WTC11 (cell line): ENCODE measurements at regions not wholly inside any gene's neighbourhood (a gene's known extent, or its start where the extent isn't known, plus 50 kb on each side); places are given as distances from the start of the nearest gene placed in this dataset.
"Not testable (repeated sequence)": the region's sequence is repeated elsewhere in the genome, so short reads cannot be mapped to it uniquely, and the experiment has no call there.

Experiments used
- ATAC-seq: fragments of 200-7000 bp; cut with Tn5 transposase; 2 replicates; pipeline ENCODE4 v1.10.0; 2021; ENCODE audit warnings: mild to moderate bottlenecking, moderate library complexity
- CTCF ChIA-PET: fragments of 300-600 bp; sonication (Branson Sonifier 250); formaldehyde crosslinking; loops from one replicate; lab custom pipeline; 2021; ENCODE audit warnings: antibody characterized with exemption; lab: Charles Lee
- POLR2A ChIA-PET: fragments of 350-600 bp; sonication (Branson Sonifier 250); formaldehyde crosslinking; loops from one replicate; lab custom pipeline; 2021; ENCODE audit warnings: antibody characterized with exemption; lab: Charles Lee
- DNase-seq: peaks from one replicate; pipeline ENCODE4 v3.0.0; 2021; ENCODE audit warnings: low spot score
- H3K27ac Mint-ChIP-seq: 2 replicates; pipeline ENCODE4 v1.8.0; 2021; ENCODE audit warnings: mixed read lengths
- H3K27me3 Mint-ChIP-seq: 2 replicates; pipeline ENCODE4 v1.8.0; 2021; ENCODE audit warnings: low read depth, mild to moderate bottlenecking, moderate library complexity, mixed read lengths
- H3K36me3 Mint-ChIP-seq: 2 replicates; pipeline ENCODE4 v1.8.0; 2021; ENCODE audit warnings: mixed read lengths
- H3K4me1 Mint-ChIP-seq: 2 replicates; pipeline ENCODE4 v1.8.0; 2022; ENCODE audit warnings: mixed read lengths
- H3K4me3 Mint-ChIP-seq: 2 replicates; pipeline ENCODE4 v1.8.0; 2021; ENCODE audit warnings: mild to moderate bottlenecking, moderate library complexity, mixed read lengths
- H3K9me3 Mint-ChIP-seq: 2 replicates; pipeline ENCODE4 v1.8.0; 2021; ENCODE audit warnings: mixed read lengths
- CTCF ChIP-seq: fragments of 200-600 bp; IDR thresholded peaks from 2 replicates; pipeline ENCODE4 v1.8.0; 2022; ENCODE audit warnings: antibody characterized with exemption
- ELF4 ChIP-seq: sonication (generic); formaldehyde crosslinking; IDR thresholded peaks from 2 replicates; pipeline ENCODE4 v1.8.1; 2022; ENCODE audit warnings: low read depth, mild to moderate bottlenecking, moderate library complexity, missing genetic modification reagents
- ERG ChIP-seq: fragments of 250-450 bp; sonication (Bioruptor Pico); IDR thresholded peaks from 2 replicates; pipeline ENCODE4 v1.8.0; 2021; ENCODE audit warnings: mild to moderate bottlenecking
- ETV6 ChIP-seq: sonication (generic); formaldehyde crosslinking; IDR thresholded peaks from 2 replicates; pipeline ENCODE4 v1.8.1; 2022; ENCODE audit warnings: mild to moderate bottlenecking, missing genetic modification reagents
- FOXP1 ChIP-seq: sonication (generic); formaldehyde crosslinking; IDR thresholded peaks from 2 replicates; pipeline ENCODE4 v1.8.0; 2022; ENCODE audit warnings: missing genetic modification reagents, mild to moderate bottlenecking, moderate library complexity, borderline replicate concordance
- IRF1 ChIP-seq: sonication (generic); formaldehyde crosslinking; IDR thresholded peaks from 2 replicates; pipeline ENCODE4 v1.8.0; 2023; ENCODE audit warnings: missing genetic modification reagents
- JAZF1 ChIP-seq: fragments of 250-450 bp; sonication (Bioruptor Pico); IDR thresholded peaks from 2 replicates; pipeline ENCODE4 v1.9.0; 2021; ENCODE audit warnings: moderate library complexity, mild to moderate bottlenecking, inconsistent platforms
- JUN ChIP-seq: sonication (generic); formaldehyde crosslinking; IDR thresholded peaks from 2 replicates; pipeline ENCODE4 v1.8.0; 2023; ENCODE audit warnings: mild to moderate bottlenecking, missing genetic modification reagents
- KAT7 ChIP-seq: sonication (generic); formaldehyde crosslinking; IDR thresholded peaks from 2 replicates; pipeline ENCODE4 v1.8.1; 2023; ENCODE audit warnings: missing genetic modification reagents, mild to moderate bottlenecking, borderline replicate concordance
- NR1H2 ChIP-seq: sonication (generic); formaldehyde crosslinking; IDR thresholded peaks from 2 replicates; pipeline ENCODE4 v1.9.0; 2021; ENCODE audit warnings: mild to moderate bottlenecking, moderate library complexity, missing genetic modification reagents
- OVOL2 ChIP-seq: fragments of 250-450 bp; sonication (Bioruptor Pico); IDR thresholded peaks from 2 replicates; pipeline ENCODE4 v1.9.0; 2021; ENCODE audit warnings: mild to moderate bottlenecking, borderline replicate concordance
- SMAD3 ChIP-seq: sonication (generic); formaldehyde crosslinking; IDR thresholded peaks from 2 replicates; pipeline ENCODE4 v1.8.0; 2022; ENCODE audit warnings: missing genetic modification reagents, mild to moderate bottlenecking, borderline replicate concordance
- STAT6 ChIP-seq: sonication (generic); formaldehyde crosslinking; conservative IDR thresholded peaks from 2 replicates; pipeline ENCODE4 v1.8.1; 2023; ENCODE audit warnings: mild to moderate bottlenecking, low read depth, missing genetic modification reagents, moderate library complexity
- TEAD1 ChIP-seq: sonication (generic); formaldehyde crosslinking; IDR thresholded peaks from 2 replicates; pipeline ENCODE4 v1.8.0; 2022; ENCODE audit warnings: mild to moderate bottlenecking, missing genetic modification reagents
- TP53 ChIP-seq: sonication (generic); formaldehyde crosslinking; IDR thresholded peaks from 2 replicates; pipeline ENCODE4 v1.8.1; 2023; ENCODE audit warnings: mild to moderate bottlenecking, missing genetic modification reagents
- ZNF138 ChIP-seq: sonication (generic); formaldehyde crosslinking; conservative IDR thresholded peaks from 2 replicates; pipeline ENCODE4 v1.8.1; 2022; ENCODE audit warnings: mild to moderate bottlenecking, moderate library complexity, missing genetic modification reagents
- ZNF423 ChIP-seq: fragments of 250-450 bp; sonication (Bioruptor Pico); IDR thresholded peaks from 2 replicates; pipeline ENCODE4 v2.1.2; 2022; ENCODE audit warnings: mild to moderate bottlenecking, moderate library complexity
- ZNF512 ChIP-seq: sonication (generic); formaldehyde crosslinking; IDR thresholded peaks from 2 replicates; pipeline ENCODE4 v1.8.1; 2022; ENCODE audit warnings: missing genetic modification reagents, borderline replicate concordance
- ZSCAN18 ChIP-seq: fragments of 250-450 bp; sonication (Bioruptor Pico); IDR thresholded peaks from 2 replicates; pipeline ENCODE4 v2.1.2; 2022; ENCODE audit warnings: mild to moderate bottlenecking, moderate library complexity
- TF ChIP-seq, protein P1 (sequence below): sonication (generic); formaldehyde crosslinking; IDR thresholded peaks from 2 replicates; pipeline ENCODE4 v1.8.0; 2022; ENCODE audit warnings: mild to moderate bottlenecking, missing genetic modification reagents
- TF ChIP-seq, protein P2 (sequence below): sonication (generic); formaldehyde crosslinking; IDR thresholded peaks from 2 replicates; pipeline ENCODE4 v1.8.1; 2022; ENCODE audit warnings: low read depth, missing genetic modification reagents, borderline replicate concordance

- H3K9me3 Mint-ChIP-seq, result peaks cover 79% of the 10 kb centered on the region
- H3K36me3 Mint-ChIP-seq, result peaks cover 66% of the 10 kb centered on the region
- no peak overlapping the region for H3K27ac Mint-ChIP-seq
- H3K27me3 Mint-ChIP-seq, result peaks cover 10% of the 10 kb centered on the region
- CTCF ChIA-PET, result no interaction called here
- ATAC-seq (no peak), DNase-seq (no peak)
- POLR2A ChIA-PET, result no interaction called here
- H3K4me3 Mint-ChIP-seq, result no peak overlapping the region
- no peaks in the 10 kb centered on the region for H3K4me1 Mint-ChIP-seq
- TF ChIP-seq JAZF1 (CRISPR knock-in tag) (no peak), IRF1 (CRISPR knock-in tag) (no peak), ELF4 (CRISPR knock-in tag) (no peak), KAT7 (CRISPR knock-in tag) (no peak), ZNF138 (no peak), FOXP1 (CRISPR knock-in tag) (no peak)
- TF ChIP-seq, protein P1, sequence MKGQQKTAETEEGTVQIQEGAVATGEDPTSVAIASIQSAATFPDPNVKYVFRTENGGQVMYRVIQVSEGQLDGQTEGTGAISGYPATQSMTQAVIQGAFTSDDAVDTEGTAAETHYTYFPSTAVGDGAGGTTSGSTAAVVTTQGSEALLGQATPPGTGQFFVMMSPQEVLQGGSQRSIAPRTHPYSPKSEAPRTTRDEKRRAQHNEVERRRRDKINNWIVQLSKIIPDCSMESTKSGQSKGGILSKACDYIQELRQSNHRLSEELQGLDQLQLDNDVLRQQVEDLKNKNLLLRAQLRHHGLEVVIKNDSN (CRISPR knock-in tag), result no peak
These were observed 519.8 kb downstream of the TMEM114 start for GRCh38 chr16:8070506-8070905.

DNA sequence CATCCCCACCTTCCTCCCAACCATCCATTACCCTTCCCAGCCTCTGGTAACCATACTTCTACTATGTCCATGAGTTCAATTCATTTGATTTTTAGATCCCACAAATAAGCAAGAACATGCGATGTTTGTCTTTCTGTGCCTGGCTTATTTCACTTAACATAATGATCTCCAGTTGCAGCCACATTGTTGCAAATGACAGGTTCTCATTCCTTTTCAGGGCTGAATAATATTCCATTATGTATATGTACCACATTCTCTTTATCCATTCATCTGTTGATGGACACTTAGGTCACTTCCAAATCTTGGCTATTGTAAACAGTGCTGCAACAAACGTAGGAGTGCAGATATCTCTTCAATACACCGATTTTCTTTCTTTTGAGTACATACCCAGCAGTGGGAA is 522.1 kb downstream of the TMEM114 start:
- H3K4me3 Mint-ChIP-seq, CTCF ChIA-PET, ATAC-seq, H3K27ac Mint-ChIP-seq, POLR2A ChIA-PET, H3K4me1 Mint-ChIP-seq, DNase-seq: not testable (repeated sequence)
- peaks cover 68% of the 10 kb centered on the region for H3K36me3 Mint-ChIP-seq
- H3K27me3 Mint-ChIP-seq, result peaks cover 14% of the 10 kb centered on the region
- H3K9me3 Mint-ChIP-seq, result peaks cover 75% of the 10 kb centered on the region

- CTCF ChIA-PET, result no interaction called here
- TF ChIP-seq CTCF (no peak), ETV6 (CRISPR knock-in tag) (no peak), ZNF423 (CRISPR knock-in tag) (no peak), NR1H2 (no peak), OVOL2 (no peak), ZNF512 (CRISPR knock-in tag) (no peak), SMAD3 (no peak), ZSCAN18 (CRISPR knock-in tag) (no peak), TP53 (CRISPR knock-in tag) (no peak), STAT6 (CRISPR knock-in tag) (no peak), ERG (CRISPR knock-in tag) (no peak), JUN (CRISPR knock-in tag) (no peak), TEAD1 (CRISPR knock-in tag) (no peak)
- TF ChIP-seq, protein P2, sequence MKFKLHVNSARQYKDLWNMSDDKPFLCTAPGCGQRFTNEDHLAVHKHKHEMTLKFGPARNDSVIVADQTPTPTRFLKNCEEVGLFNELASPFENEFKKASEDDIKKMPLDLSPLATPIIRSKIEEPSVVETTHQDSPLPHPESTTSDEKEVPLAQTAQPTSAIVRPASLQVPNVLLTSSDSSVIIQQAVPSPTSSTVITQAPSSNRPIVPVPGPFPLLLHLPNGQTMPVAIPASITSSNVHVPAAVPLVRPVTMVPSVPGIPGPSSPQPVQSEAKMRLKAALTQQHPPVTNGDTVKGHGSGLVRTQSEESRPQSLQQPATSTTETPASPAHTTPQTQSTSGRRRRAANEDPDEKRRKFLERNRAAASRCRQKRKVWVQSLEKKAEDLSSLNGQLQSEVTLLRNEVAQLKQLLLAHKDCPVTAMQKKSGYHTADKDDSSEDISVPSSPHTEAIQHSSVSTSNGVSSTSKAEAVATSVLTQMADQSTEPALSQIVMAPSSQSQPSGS, result no peak
These were observed 527.2 kb downstream of the TMEM114 start for GRCh38 chr16:8063159-8063558.

More at GRCh38 chr16:8063159-8063558, 527.2 kb downstream of the TMEM114 start:
- H3K27me3 Mint-ChIP-seq, result peaks cover 4% of the 10 kb centered on the region
- no peaks in the 10 kb centered on the region for H3K4me1 Mint-ChIP-seq
- peaks cover 52% of the 10 kb centered on the region for H3K36me3 Mint-ChIP-seq
- peaks cover 59% of the 10 kb centered on the region for H3K9me3 Mint-ChIP-seq
- POLR2A ChIA-PET, result no interaction called here
- H3K4me3 Mint-ChIP-seq, result no peak overlapping the region
- H3K27ac Mint-ChIP-seq, result no peak overlapping the region
- ATAC-seq (no peak), DNase-seq (no peak)
